Endothelial cell of umbilical vein (primary cell): ENCODE measurements at regions not wholly inside any gene's neighbourhood (a gene's known extent, or its start where the extent isn't known, plus 50 kb on each side); places are given as distances from the start of the nearest gene placed in this dataset.

Experiments used
- BruUV-seq: library from RNA; stranded (reverse); fragments of 400-500 nt; replicated peaks from 2 replicates; lab custom pipeline; 2021; lab: Mats Ljungman, UMichigan
- CTCF ChIA-PET: fragments of 300-600, 350-600 bp; sonication (Branson Sonifier 250); formaldehyde crosslinking; loops from one replicate; lab custom pipeline; 2021; ENCODE audit warnings: antibody characterized with exemption, inconsistent platforms; lab: Charles Lee
- POLR2A ChIA-PET: fragments of 300-600, 350-600 bp; sonication (Branson Sonifier 250); formaldehyde crosslinking; loops from one replicate; lab custom pipeline; 2021; ENCODE audit warnings: antibody characterized with exemption, inconsistent platforms; lab: Charles Lee
- DNase-seq: peaks from one replicate; pipeline ENCODE4 v3.0.0-alpha.2; 2011; ENCODE audit warnings: low read depth, low spot score
- FAIRE-seq: peaks from 2 replicates; lab custom pipeline; 2011; peaks lifted over from hg19 to GRCh38; lab: Jason Lieb, UNC
- H2AFZ ChIP-seq: 2 replicates; pipeline ENCODE4 v1.6.0; 2012; ENCODE audit warnings: low read depth, low read length, control low read depth, inconsistent platforms
- H3K27ac ChIP-seq: 2 replicates; pipeline ENCODE4 v1.5.1; 2011; ENCODE audit warnings: low read depth, mild to moderate bottlenecking, control low read depth, low read length, moderate library complexity; ENCODE audit not compliant: insufficient read depth
- H3K27me3 ChIP-seq, 2 experiments: 2 replicates each; pipeline versions ENCODE4 v1.6.0 to v1.6.1; 2011; ENCODE audit warnings: low read length in 2 of 2, mixed read lengths in 1 of 2; ENCODE audit not compliant: control insufficient read depth in 2 of 2, insufficient read depth in 2 of 2
- H3K36me3 ChIP-seq, 2 experiments: 2 replicates in 1 of 2; 3 replicates in 1 of 2; pipeline ENCODE4 v1.5.1; 2011; ENCODE audit warnings: low read length in 2 of 2, mild to moderate bottlenecking in 1 of 2, moderate library complexity in 1 of 2; ENCODE audit not compliant: control insufficient read depth in 2 of 2, insufficient read depth in 2 of 2; ENCODE audit errors: extremely low read depth in 1 of 2
- H3K4me1 ChIP-seq: 3 replicates; pipeline ENCODE4 v1.5.1; 2011; ENCODE audit warnings: mild to moderate bottlenecking, low read length; ENCODE audit not compliant: control insufficient read depth, insufficient read depth; ENCODE audit errors: extremely low read depth
- H3K4me2 ChIP-seq: 2 replicates; pipeline ENCODE4 v1.6.1; 2011; ENCODE audit warnings: low read length, control low read depth, mixed read lengths; ENCODE audit not compliant: insufficient read depth
- H3K4me3 ChIP-seq, 3 experiments: fragments of 200-600 bp in 1 of 3; sonication (generic), shearing (Covaris generic) in 1 of 3; replicated peaks in 1 of 3; 2 replicates each; pipeline ENCODE4 v1.5.1; 2011 to 2016; ENCODE audit warnings: control low read depth in 3 of 3, low read length in 3 of 3, mild to moderate bottlenecking in 2 of 3, inconsistent platforms in 1 of 3, low read depth in 1 of 3, moderate library complexity in 1 of 3; ENCODE audit not compliant: insufficient read depth in 1 of 3
- H3K79me2 ChIP-seq: 2 replicates; pipeline ENCODE4 v1.6.0; 2012; ENCODE audit warnings: low read length, inconsistent platforms; ENCODE audit not compliant: control insufficient read depth, insufficient read depth
- H3K9ac ChIP-seq: replicated peaks from 2 replicates; pipeline ENCODE3; 2011; ENCODE audit warnings: low read length, control low read depth; ENCODE audit not compliant: insufficient read depth; ENCODE audit errors: extremely low read depth
- H3K9me1 ChIP-seq: replicated peaks from 3 replicates; pipeline ENCODE4 v1.6.0; 2011; ENCODE audit warnings: mild to moderate bottlenecking, low read length; ENCODE audit not compliant: control insufficient read depth, insufficient read depth; ENCODE audit errors: extremely low read depth
- H3K9me3 ChIP-seq: replicated peaks from 2 replicates; pipeline ENCODE4 v1.5.1; 2012; ENCODE audit warnings: low read length, inconsistent platforms; ENCODE audit not compliant: control insufficient read depth, insufficient read depth
- H4K20me1 ChIP-seq: replicated peaks from 2 replicates; pipeline ENCODE3; 2011; ENCODE audit warnings: mild to moderate bottlenecking, low read length; ENCODE audit not compliant: control insufficient read depth, insufficient read depth; ENCODE audit errors: extremely low read depth
- CTCF ChIP-seq, 2 donors: IDR thresholded peaks; 1 replicate in 1 of 2; 2 replicates in 1 of 2; pipeline ENCODE4 v1.5.1; 2011; ENCODE audit warnings: low read length in 2 of 2, mild to moderate bottlenecking in 2 of 2, moderate library complexity in 2 of 2, control low read depth in 1 of 2, inconsistent platforms in 1 of 2, low read depth in 1 of 2; ENCODE audit not compliant: insufficient read depth in 1 of 2; ENCODE audit errors: extremely low read depth in 1 of 2
- EZH2 ChIP-seq: IDR thresholded peaks from 2 replicates; pipeline ENCODE4 v1.6.1; 2012; ENCODE audit warnings: borderline replicate concordance, low read depth, mild to moderate bottlenecking, moderate library complexity, low read length, inconsistent platforms; ENCODE audit not compliant: severe bottlenecking
- FOS ChIP-seq: IDR thresholded peaks from 2 replicates; pipeline ENCODE4 v1.6.1; 2011; ENCODE audit warnings: mild to moderate bottlenecking, low read length, moderate library complexity, borderline replicate concordance; ENCODE audit not compliant: insufficient read depth
- GATA2 ChIP-seq: IDR thresholded peaks from 2 replicates; pipeline ENCODE4 v1.7.0; 2011; ENCODE audit warnings: low read depth, mild to moderate bottlenecking, moderate library complexity, mixed read lengths, low read length; ENCODE audit not compliant: insufficient read length, insufficient read depth
- JUN ChIP-seq: IDR thresholded peaks from 2 replicates; pipeline ENCODE4 v1.6.1; 2011; ENCODE audit warnings: borderline replicate concordance, low read depth; ENCODE audit not compliant: insufficient read length, insufficient read depth
- MAX ChIP-seq: IDR thresholded peaks from 2 replicates; pipeline ENCODE4 v1.6.1; 2011; ENCODE audit not compliant: insufficient read depth, insufficient read length
- MYC ChIP-seq: IDR thresholded peaks from one replicate; pipeline ENCODE4 v1.6.1; 2011; ENCODE audit warnings: mild to moderate bottlenecking, low read depth, low read length
- POLR2A ChIP-seq: IDR thresholded peaks from 2 replicates; pipeline ENCODE4 v1.6.1; 2012; ENCODE audit warnings: low read depth, mild to moderate bottlenecking, control low read depth, low read length
- POLR2AphosphoS5 ChIP-seq: IDR thresholded peaks from 2 replicates; pipeline ENCODE4 v1.6.1; 2012; ENCODE audit warnings: low read depth, mild to moderate bottlenecking, control low read depth, low read length, moderate library complexity; ENCODE audit not compliant: insufficient read depth
- dilution Hi-C: fragments of 300-500 bp; cut with MboI; formaldehyde crosslinking; loops from one replicate; pipeline ENCODE4 v1.15.0; 2019; ENCODE audit warnings: low sequenced_read_pairs; ENCODE audit not compliant: extremely low pct_ligation_motif_present
- intact Hi-C: fragments of 100-400 bp; cut with micrococcal nuclease; formaldehyde crosslinking; loops from one replicate; pipeline ENCODE4 v1.10.0; 2022

GRCh38 chr10:78800535-78801320, 268.0 kb upstream of the ZMIZ1 start:
- dilution Hi-C loops = no loop called here
- POLR2A ChIA-PET = no interaction called here
- Histone ChIP-seq H3K9ac (no peak overlapping the region), H3K4me3 (no peak overlapping the region), H3K9me1 (no peaks in the 10 kb centered on the region), H3K27ac (no peak overlapping the region), H3K27me3 (peaks cover 2 to 35% of the 10 kb centered on the region in 2 experiments), H4K20me1 (no peaks in the 10 kb centered on the region), H3K4me2 (no peak overlapping the region), H3K4me1 (no peaks in the 10 kb centered on the region), H3K36me3 (no peaks in the 10 kb centered on the region), H3K9me3 (no peaks in the 10 kb centered on the region), H3K79me2 (no peaks in the 10 kb centered on the region), H2AFZ (no peak overlapping the region)
- FAIRE-seq (no peak), DNase-seq (no peak)
- CTCF ChIA-PET = no interaction called here
- BruUV-seq = no TSS peak
- intact Hi-C loops = no loop called here
- TF ChIP-seq MAX = no peak

GRCh38 chr10:78802431-78802830, 266.3 kb upstream of the ZMIZ1 start:
- ChIA-PET CTCF (interaction anchor here (0.8 to 1.3 kb wide), 3 partner anchors 40 to 250 kb away, joined by 3 to 4 read pairs (median 3); no protein-coding TSS in a partner anchor), POLR2A (no interaction called here)
- H3K27ac ChIP-seq = no peak overlapping the region
- no peak overlapping the region for H2AFZ ChIP-seq
- no peaks in the 10 kb centered on the region for H3K4me1 ChIP-seq
- H3K9me1 ChIP-seq = no peaks in the 10 kb centered on the region
- H3K9me3 ChIP-seq = no peaks in the 10 kb centered on the region
- no TSS peak for BruUV-seq
- FAIRE-seq (no peak), DNase-seq (no peak)
- dilution Hi-C loops (no loop called here), intact Hi-C loops (no loop called here)
- peaks cover 2 to 37% of the 10 kb centered on the region in 2 experiments for H3K27me3 ChIP-seq
- H3K4me2 ChIP-seq = no peak overlapping the region
- H3K4me3 ChIP-seq = no peak overlapping the region
- H3K79me2 ChIP-seq = no peaks in the 10 kb centered on the region
- no peaks in the 10 kb centered on the region for H3K36me3 ChIP-seq
- TF ChIP-seq MYC (no peak), POLR2A (no peak), MAX (no peak), JUN (no peak), POLR2AphosphoS5 (no peak), EZH2 (no peak), FOS (no peak), CTCF (IDR thresholded peaks at IDR 0.05; ENCODE audit: extremely low read depth in 1 of 2, insufficient read depth in 1 of 2, low read depth in 1 of 2, low read length in 2 of 2) (no peak), GATA2 (no peak)
- no peaks in the 10 kb centered on the region for H4K20me1 ChIP-seq
- H3K9ac ChIP-seq = no peak overlapping the region
